A549 (cell line): ENCODE measurements at regions not wholly inside any gene's neighbourhood (a gene's known extent, or its start where the extent isn't known, plus 50 kb on each side); places are given as distances from the start of the nearest gene placed in this dataset.
"Not testable (repeated sequence)": the region's sequence is repeated elsewhere in the genome, so short reads cannot be mapped to it uniquely, and the experiment has no call there.

Experiments used
- FOSL2 ChIP-seq, 2 experiments: fragments of 450-650 bp in 1 of 2; fragments of >200 bp in 1 of 2; sonication (Bioruptor Twin) in 1 of 2; formaldehyde crosslinking; IDR thresholded peaks; 2 replicates each; pipeline versions ENCODE4 v1.5.0 to v1.6.1; 2016 to 2020; ENCODE audit warnings: mild to moderate bottlenecking in 1 of 2, moderate library complexity in 1 of 2
- NFE2L2 ChIP-seq: fragments of 150-350 bp; conservative IDR thresholded peaks from 2 replicates; pipeline ENCODE4 v1.6.1; 2014; ENCODE audit warnings: low read length
- TF ChIP-seq, protein P1 (sequence below): fragments of >200 bp; sonication (Bioruptor Twin); formaldehyde crosslinking; IDR thresholded peaks from 3 replicates; pipeline ENCODE4 v1.5.1; 2016
- TF ChIP-seq, protein P2 (sequence below): fragments of 200-600 bp; sonication (generic); IDR thresholded peaks from 2 replicates; pipeline ENCODE4 v1.6.1; 2016; ENCODE audit warnings: antibody characterized with exemption, mild to moderate bottlenecking, moderate library complexity

DNA sequence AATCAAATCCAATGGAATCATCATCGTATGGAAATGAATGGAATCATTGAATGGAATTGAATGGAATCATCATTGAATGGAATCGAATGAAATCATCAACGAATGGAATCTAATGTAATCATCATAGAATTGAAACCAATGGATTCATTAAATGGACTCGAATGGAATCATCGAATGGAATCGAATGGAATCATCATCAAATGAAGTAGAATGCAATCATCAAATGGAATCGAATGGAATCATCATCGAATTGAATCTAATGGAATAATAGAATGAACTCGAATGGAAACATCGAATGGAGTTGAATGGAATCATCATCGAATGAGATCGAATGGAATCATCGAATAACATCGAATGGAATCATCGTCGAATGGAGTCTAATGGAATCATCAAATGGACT lies 232.8 kb downstream of the SHCBP1 start:
- TF ChIP-seq, protein P1, sequence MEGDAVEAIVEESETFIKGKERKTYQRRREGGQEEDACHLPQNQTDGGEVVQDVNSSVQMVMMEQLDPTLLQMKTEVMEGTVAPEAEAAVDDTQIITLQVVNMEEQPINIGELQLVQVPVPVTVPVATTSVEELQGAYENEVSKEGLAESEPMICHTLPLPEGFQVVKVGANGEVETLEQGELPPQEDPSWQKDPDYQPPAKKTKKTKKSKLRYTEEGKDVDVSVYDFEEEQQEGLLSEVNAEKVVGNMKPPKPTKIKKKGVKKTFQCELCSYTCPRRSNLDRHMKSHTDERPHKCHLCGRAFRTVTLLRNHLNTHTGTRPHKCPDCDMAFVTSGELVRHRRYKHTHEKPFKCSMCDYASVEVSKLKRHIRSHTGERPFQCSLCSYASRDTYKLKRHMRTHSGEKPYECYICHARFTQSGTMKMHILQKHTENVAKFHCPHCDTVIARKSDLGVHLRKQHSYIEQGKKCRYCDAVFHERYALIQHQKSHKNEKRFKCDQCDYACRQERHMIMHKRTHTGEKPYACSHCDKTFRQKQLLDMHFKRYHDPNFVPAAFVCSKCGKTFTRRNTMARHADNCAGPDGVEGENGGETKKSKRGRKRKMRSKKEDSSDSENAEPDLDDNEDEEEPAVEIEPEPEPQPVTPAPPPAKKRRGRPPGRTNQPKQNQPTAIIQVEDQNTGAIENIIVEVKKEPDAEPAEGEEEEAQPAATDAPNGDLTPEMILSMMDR = not testable (repeated sequence)
- TF ChIP-seq NFE2L2; FOSL2 (IDR thresholded peaks at IDR 0.05); FOSL2 (CRISPR knock-in tag; IDR thresholded peaks at IDR 0.05): not testable (repeated sequence)
- TF ChIP-seq, protein P2, sequence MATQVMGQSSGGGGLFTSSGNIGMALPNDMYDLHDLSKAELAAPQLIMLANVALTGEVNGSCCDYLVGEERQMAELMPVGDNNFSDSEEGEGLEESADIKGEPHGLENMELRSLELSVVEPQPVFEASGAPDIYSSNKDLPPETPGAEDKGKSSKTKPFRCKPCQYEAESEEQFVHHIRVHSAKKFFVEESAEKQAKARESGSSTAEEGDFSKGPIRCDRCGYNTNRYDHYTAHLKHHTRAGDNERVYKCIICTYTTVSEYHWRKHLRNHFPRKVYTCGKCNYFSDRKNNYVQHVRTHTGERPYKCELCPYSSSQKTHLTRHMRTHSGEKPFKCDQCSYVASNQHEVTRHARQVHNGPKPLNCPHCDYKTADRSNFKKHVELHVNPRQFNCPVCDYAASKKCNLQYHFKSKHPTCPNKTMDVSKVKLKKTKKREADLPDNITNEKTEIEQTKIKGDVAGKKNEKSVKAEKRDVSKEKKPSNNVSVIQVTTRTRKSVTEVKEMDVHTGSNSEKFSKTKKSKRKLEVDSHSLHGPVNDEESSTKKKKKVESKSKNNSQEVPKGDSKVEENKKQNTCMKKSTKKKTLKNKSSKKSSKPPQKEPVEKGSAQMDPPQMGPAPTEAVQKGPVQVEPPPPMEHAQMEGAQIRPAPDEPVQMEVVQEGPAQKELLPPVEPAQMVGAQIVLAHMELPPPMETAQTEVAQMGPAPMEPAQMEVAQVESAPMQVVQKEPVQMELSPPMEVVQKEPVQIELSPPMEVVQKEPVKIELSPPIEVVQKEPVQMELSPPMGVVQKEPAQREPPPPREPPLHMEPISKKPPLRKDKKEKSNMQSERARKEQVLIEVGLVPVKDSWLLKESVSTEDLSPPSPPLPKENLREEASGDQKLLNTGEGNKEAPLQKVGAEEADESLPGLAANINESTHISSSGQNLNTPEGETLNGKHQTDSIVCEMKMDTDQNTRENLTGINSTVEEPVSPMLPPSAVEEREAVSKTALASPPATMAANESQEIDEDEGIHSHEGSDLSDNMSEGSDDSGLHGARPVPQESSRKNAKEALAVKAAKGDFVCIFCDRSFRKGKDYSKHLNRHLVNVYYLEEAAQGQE = not testable (repeated sequence)
